NCI-H1048 (cell line): ENCODE measurements at regions not wholly inside any gene's neighbourhood (a gene's known extent, or its start where the extent isn't known, plus 50 kb on each side); places are given as distances from the start of the nearest gene placed in this dataset.

Source experiments
- DNase-seq: peaks from one replicate; lab custom pipeline; 2025; lab: John Stamatoyannopoulos, UW

- DNase-seq: no peak
These were observed 61.0 kb upstream of the CLEC14A start for GRCh38 chr14:38316922-38317321.

- no peak for DNase-seq
These were observed 55.8 kb upstream of the CLEC14A start for GRCh38 chr14:38311655-38312054.

- no peak for DNase-seq
These were observed 54.6 kb upstream of the CLEC14A start for GRCh38 chr14:38310420-38310995.

GRCh38 chr14:38309522-38310277 lies 53.8 kb upstream of the CLEC14A start:
- DNase-seq: no peak
